HG03135 (cell line): ENCODE measurements at regions not wholly inside any gene's neighbourhood (a gene's known extent, or its start where the extent isn't known, plus 50 kb on each side); places are given as distances from the start of the nearest gene placed in this dataset.

ENCODE experiments used
- ATAC-seq: cut with Tn5 transposase; IDR thresholded peaks from one replicate; pipeline ENCODE4 v1.9.1; 2021; ENCODE audit warnings: mild to moderate bottlenecking, moderate library complexity; ENCODE audit not compliant: unreplicated experiment

DNA sequence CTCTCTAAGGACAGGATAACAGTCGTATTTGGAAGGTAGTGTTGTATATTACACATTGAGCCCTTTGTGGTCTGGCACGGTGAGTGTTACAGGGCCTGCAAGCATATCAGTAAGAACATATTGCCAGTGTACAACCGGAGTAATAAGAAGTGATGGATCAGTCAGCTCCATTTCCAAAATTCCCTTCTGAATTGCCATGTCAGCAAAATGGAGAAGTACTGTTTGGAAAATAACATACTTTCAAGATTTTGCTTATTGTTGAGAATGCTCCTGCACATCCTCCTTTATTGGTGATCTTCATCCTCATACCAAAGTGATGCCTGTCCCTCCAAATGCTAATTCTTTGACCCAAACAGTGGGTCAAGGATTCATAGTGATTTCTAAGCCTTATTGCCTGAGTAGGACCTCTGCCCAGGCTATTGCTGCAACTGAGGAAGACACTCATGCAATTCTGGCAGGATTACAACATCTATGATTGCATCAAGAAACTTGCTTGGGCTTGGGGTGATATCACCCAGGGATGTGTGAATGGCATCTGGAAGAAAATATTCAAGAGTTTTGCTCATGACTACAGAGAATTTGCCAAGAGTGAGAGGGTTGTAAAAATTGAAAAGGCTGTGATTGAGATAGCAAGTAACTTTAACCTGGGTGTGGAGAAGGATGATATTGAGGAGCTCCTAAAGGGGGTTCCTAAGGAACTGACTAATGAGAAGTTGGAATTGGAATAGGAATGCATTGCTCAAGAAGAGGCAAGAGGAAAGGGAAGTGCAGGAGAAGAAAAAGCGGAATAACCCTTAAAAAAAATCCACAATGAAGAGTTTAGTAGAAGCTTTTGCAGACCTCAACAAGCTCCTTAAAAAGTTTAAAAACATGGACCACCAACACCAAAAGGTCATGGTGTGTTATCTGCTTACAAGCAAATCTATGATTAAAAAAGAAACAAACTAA lies 452.2 kb upstream of the SORCS1 start:
- no peak for ATAC-seq

- no peak for ATAC-seq
Measured at GRCh38 chr10:107616031-107616430, 451.5 kb upstream of the SORCS1 start.

GRCh38 chr10:107614939-107615685 lies 450.6 kb upstream of the SORCS1 start:
- ATAC-seq, result no peak

DNA sequence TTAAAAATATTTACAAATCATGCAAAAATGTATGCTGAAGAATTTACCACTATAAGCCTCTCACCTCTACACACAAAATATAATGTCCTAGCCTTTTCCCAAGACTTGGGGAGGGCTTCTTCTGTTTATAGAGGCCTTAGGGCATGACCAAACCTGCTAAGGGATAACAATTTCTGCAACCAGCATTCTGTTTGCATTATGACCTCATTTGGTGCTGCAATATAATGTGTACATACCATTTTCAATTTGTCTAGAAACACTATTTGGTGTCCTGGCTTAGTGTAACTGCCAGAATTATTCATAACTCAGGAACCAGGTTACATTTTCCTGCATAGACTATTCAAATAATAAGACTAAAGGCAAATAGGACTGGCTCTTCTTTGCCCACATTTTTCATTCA lies 446.6 kb upstream of the SORCS1 start:
- ATAC-seq, result no peak

- ATAC-seq, result no peak
Measured at GRCh38 chr10:107589081-107589480, 424.6 kb upstream of the SORCS1 start.

GRCh38 chr10:107585630-107586029 lies 421.1 kb upstream of the SORCS1 start:
- ATAC-seq, result no peak

GRCh38 chr10:107583974-107584373 lies 419.5 kb upstream of the SORCS1 start:
- ATAC-seq, result no peak

GRCh38 chr10:107579970-107580369 lies 415.5 kb upstream of the SORCS1 start:
- ATAC-seq, result no peak

GRCh38 chr10:107577221-107577620 lies 412.7 kb upstream of the SORCS1 start:
- ATAC-seq, result no peak

GRCh38 chr10:107576746-107577145 lies 412.2 kb upstream of the SORCS1 start:
- no peak for ATAC-seq

DNA sequence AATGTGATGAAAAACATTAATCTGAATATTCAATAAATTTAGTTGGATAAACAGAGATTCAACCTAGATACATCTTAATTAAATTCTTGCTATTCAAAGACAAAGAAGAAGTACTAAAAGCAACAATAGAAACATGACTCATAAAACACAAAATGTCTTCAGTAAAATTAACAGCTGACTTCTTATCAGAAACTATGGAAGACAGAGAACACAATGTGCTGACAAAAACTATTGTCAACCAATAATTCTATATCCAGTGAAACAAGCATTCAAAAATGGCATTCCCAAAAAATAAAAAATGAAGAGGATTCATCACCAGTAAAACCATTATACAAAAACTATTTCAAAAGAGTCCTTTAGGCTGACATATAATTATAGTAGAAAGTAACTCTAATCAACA lies 400.5 kb upstream of the SORCS1 start:
- no peak for ATAC-seq

GRCh38 chr10:107561136-107561650 lies 396.7 kb upstream of the SORCS1 start:
- no peak for ATAC-seq

GRCh38 chr10:107557916-107558315 lies 393.4 kb upstream of the SORCS1 start:
- ATAC-seq, result no peak

DNA sequence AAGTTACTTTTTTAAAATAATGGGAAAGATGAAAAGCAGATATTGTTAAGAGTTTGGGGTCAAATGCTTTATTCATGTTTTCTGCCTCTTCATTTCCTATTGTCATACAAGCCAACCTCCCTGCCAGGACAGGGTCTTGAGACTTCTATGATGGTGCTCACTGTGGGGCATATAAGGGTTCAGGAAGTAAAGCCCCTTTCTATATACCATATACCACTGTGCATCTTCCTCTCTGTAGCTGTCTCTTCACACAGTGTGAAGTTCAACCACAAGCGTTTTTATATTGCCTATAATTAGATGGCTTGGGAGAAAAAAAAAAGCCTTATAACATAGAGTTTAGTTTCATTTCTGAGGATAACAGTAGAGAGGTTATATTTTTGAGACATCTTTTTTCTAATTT lies 389.8 kb upstream of the SORCS1 start:
- ATAC-seq, result no peak

DNA sequence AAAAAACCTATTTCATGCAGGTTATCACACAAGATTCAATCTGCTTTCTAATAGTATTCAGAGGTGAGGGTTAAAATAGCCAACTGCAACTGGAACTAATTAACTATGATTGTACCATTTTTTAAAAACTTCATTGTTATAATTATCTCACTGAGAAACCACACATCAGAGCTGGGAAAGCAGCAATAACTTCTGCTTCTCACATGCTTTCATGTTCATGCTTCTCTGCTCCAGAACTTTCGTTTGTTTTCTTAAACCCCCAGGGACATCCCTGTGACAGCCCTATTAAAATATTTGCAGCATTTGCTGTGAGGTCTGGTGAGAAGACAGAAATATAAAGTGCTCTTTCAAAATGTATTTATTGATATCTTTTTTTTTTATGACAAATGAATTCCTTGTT lies 389.0 kb upstream of the SORCS1 start:
- no peak for ATAC-seq

DNA sequence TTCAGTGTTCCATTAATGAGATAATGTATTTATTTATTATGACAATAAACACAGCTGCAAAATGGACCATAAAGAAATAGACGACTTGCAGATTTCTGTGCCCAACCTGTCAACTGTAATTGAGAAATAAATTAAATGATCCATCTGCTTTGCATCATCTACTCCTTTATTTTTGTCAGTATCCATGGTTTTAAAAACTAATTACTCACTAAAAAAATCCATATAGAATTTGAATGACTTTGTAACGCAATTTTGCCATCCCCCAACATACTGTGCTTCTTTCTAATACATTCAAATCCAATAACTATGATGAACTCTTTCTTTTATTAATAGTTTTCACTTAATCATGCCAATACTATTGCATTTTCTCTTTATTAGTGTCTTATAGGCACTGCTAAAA lies 388.5 kb upstream of the SORCS1 start:
- no peak for ATAC-seq

DNA sequence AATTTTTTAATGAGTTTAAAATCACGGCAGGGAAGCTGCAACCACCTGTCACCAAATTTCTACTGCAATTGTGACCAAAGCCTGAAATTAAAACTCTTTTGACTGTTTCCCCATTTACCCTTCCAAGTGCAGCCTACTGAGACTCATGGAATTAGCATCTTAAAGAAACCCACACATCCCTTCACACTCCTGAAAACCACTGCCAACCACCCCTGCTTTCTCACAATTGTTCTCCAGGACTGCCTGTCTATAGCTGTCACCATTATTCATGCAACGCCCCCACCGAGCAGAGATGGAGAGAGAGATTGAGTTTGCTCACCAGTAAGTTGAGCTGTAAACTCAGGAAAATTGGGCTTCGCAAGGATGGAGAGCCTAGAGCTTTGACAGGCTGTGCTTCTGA lies 383.8 kb upstream of the SORCS1 start:
- no peak for ATAC-seq

DNA sequence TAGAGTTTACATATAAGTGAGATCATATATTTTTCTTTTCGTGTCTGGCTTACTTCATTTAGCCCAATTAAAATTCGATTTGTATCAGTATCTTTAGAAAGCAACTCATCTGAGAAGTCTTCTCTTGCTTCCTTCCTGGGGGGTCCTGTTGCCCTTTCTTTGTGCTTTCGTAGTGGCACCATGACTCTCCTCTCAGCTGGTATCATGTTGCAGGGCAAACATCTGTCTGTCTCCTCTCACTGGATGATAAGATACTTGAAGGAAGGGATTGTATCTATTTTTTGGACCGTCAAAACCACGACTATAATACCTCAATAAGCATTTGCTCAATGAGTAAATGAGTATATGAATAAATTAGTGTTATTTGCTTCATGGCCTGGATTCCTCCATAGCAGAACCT lies 382.5 kb upstream of the SORCS1 start:
- no peak for ATAC-seq

DNA sequence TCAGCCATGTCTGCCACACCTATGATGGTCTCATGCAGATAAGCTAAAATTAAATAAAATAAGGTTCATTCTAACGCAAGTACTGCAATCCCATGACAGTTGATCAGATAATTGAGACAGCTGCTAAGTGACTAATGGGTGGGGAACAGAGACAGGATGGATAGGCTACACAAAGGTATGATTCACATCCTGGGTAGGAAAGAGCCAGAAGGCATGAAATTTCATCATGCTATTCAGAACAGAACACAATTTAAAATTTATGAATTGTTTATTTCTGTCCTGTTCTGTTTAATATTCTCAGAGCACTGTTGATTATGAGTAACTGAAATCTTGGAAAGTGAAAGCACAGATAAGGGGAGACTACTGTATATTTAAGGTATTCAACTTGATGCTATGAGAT lies 381.8 kb upstream of the SORCS1 start:
- no peak for ATAC-seq

DNA sequence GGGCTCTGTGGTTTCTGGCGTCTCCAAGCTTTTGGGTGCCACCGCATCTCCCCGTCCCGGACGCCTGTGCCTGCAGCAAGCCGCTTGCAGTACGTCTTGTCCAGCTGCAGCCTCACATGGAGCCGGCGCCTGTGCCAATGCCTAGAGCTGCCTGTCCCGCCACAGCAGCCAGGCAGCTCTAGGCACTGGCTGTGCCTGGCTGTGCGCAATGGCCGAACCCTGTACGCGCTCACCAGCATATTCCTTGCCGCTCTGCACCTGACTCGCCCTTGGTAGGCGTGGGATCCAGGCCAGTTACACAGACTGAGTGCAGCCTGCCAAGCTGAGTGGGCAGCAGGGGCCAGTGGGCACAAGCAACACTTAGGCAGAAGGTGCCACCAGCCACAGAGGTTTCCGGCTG lies 381.2 kb upstream of the SORCS1 start:
- ATAC-seq, result no peak

- ATAC-seq, result no peak
Measured at GRCh38 chr10:107544706-107545520, 380.4 kb upstream of the SORCS1 start.
